GM12878 (cell line): ENCODE measurements at regions not wholly inside any gene's neighbourhood (a gene's known extent, or its start where the extent isn't known, plus 50 kb on each side); places are given as distances from the start of the nearest gene placed in this dataset.

Experiments used
- ATAC-seq: fragments of 200-7000 bp; cut with Tn5 transposase; 3 replicates; pipeline ENCODE4 v1.9.1; 2020; ENCODE audit warnings: mild to moderate bottlenecking, moderate library complexity
- BruUV-seq: library from RNA; stranded (reverse); fragments of 400-500 nt; replicated peaks from 2 replicates; lab custom pipeline; 2021; lab: Mats Ljungman, UMichigan
- CTCF ChIA-PET: fragments of 300-600 bp; sonication (Branson Sonifier 250); formaldehyde crosslinking; extraction: SDS; loops from one replicate; lab custom pipeline; 2021; ENCODE audit warnings: inconsistent platforms; lab: Yijun Ruan, JAX
- POLR2A ChIA-PET: fragments of 350-600 bp; formaldehyde crosslinking; extraction: SDS; loops from one replicate; lab custom pipeline; 2021; ENCODE audit warnings: inconsistent platforms; lab: Charles Lee
- RAD21 ChIA-PET: fragments of 300-600 bp; sonication (Branson Sonifier 250); formaldehyde crosslinking; loops from one replicate; lab custom pipeline; 2023; ENCODE audit warnings: antibody characterized with exemption; ENCODE audit not compliant: unreplicated experiment; lab: Charles Lee
- SMC1A ChIA-PET: fragments of 300-600 bp; sonication (Branson Sonifier 250); formaldehyde crosslinking; loops from one replicate; lab custom pipeline; 2023; ENCODE audit not compliant: unreplicated experiment, uncharacterized antibody; lab: Charles Lee
- DNase-seq: peaks from one replicate; pipeline ENCODE4 v3.0.0-alpha.2; 2011; ENCODE audit warnings: low read depth, low spot score
- FAIRE-seq: peaks from 3 replicates; lab custom pipeline; 2011; peaks lifted over from hg19 to GRCh38; lab: Jason Lieb, UNC
- H2AFZ ChIP-seq: 2 replicates; pipeline ENCODE4 v1.6.0; 2011; ENCODE audit warnings: low read depth, low read length, control low read depth; ENCODE audit not compliant: control insufficient read depth
- H3K27ac ChIP-seq: 2 replicates; pipeline ENCODE4 v1.5.1; 2011; ENCODE audit warnings: control low read depth; ENCODE audit not compliant: control insufficient read depth, insufficient read depth
- H3K27me3 ChIP-seq, 2 experiments: replicated peaks in 1 of 2; 2 replicates each; pipeline versions ENCODE4 v1.6.0 to v1.6.1; 2011; ENCODE audit warnings: low read length in 1 of 2; ENCODE audit not compliant: control insufficient read depth in 2 of 2, insufficient read depth in 2 of 2
- H3K36me3 ChIP-seq, 2 experiments: 2 replicates each; pipeline ENCODE4 v1.5.1; 2011; ENCODE audit warnings: low read length in 1 of 2; ENCODE audit not compliant: control insufficient read depth in 2 of 2, insufficient read depth in 2 of 2
- H3K4me1 ChIP-seq: 2 replicates; pipeline ENCODE4 v1.6.1; 2011; ENCODE audit warnings: mild to moderate bottlenecking, low read length, moderate library complexity, mixed read lengths; ENCODE audit not compliant: control insufficient read depth, insufficient read depth
- H3K4me2 ChIP-seq: 2 replicates; pipeline ENCODE4 v1.6.0; 2011; ENCODE audit warnings: control low read depth; ENCODE audit not compliant: control insufficient read depth, insufficient read depth
- H3K4me3 ChIP-seq: fragments of 200-600 bp; sonication (generic); 2 replicates; pipeline ENCODE4 v1.5.1; 2016
- H3K79me2 ChIP-seq: 2 replicates; pipeline ENCODE4 v1.6.0; 2011; ENCODE audit warnings: low read length; ENCODE audit not compliant: control insufficient read depth, insufficient read depth
- H3K9ac ChIP-seq: 2 replicates; pipeline ENCODE4 v1.8.0; 2011; ENCODE audit warnings: low read length, control low read depth, mixed read lengths; ENCODE audit not compliant: control insufficient read depth, insufficient read depth
- H3K9me3 ChIP-seq: replicated peaks from 3 replicates; pipeline ENCODE4 v1.5.1; 2011; ENCODE audit warnings: mild to moderate bottlenecking, low read length; ENCODE audit not compliant: control insufficient read depth, insufficient read depth
- H4K20me1 ChIP-seq: 2 replicates; pipeline ENCODE4 v1.6.0; 2011; ENCODE audit not compliant: control insufficient read depth, insufficient read depth
- ATF2 ChIP-seq: IDR thresholded peaks from 2 replicates; pipeline ENCODE4 v1.6.1; 2012; ENCODE audit warnings: low read length, inconsistent platforms
- BCL11A ChIP-seq: IDR thresholded peaks from 2 replicates; pipeline ENCODE4 v1.6.1; 2011; ENCODE audit warnings: low read depth, low read length
- CHD1 ChIP-seq: IDR thresholded peaks from 2 replicates; pipeline ENCODE4 v1.6.1; 2012; ENCODE audit warnings: low read depth, low read length, improper control_type of control experiment
- FOS ChIP-seq: IDR thresholded peaks from 3 replicates; pipeline ENCODE4 v1.6.1; 2011; ENCODE audit warnings: borderline replicate concordance; ENCODE audit not compliant: insufficient read length; ENCODE audit errors: extremely low read depth
- NBN ChIP-seq: fragments of 450-650 bp; IDR thresholded peaks from 2 replicates; pipeline ENCODE4 v1.6.1; 2016
- POU2F2 ChIP-seq: IDR thresholded peaks from 3 replicates; pipeline ENCODE4 v1.6.1; 2011; ENCODE audit warnings: low read depth, mild to moderate bottlenecking, low read length, borderline replicate concordance
- RUNX3 ChIP-seq: IDR thresholded peaks from 2 replicates; pipeline ENCODE4 v1.6.1; 2012; ENCODE audit warnings: low read length, inconsistent platforms
- SRF ChIP-seq, 2 experiments: IDR thresholded peaks; 2 replicates each; pipeline ENCODE4 v1.6.1; 2011; ENCODE audit warnings: low read depth in 2 of 2, low read length in 2 of 2, mild to moderate bottlenecking in 1 of 2, moderate library complexity in 1 of 2
- YBX1 ChIP-seq: fragments of 450-650 bp; IDR thresholded peaks from 2 replicates; pipeline ENCODE4 v1.6.1; 2016; ENCODE audit warnings: antibody characterized with exemption
- WGBS: methylation state at CpG from one replicate; pipeline ENCODE4 v1.1.6; 2016; ENCODE audit warnings: low lambda C conversion rate; ENCODE audit not compliant: insufficient replicate concordance, insufficient coverage; ENCODE audit errors: missing lambda C conversion rate; 5-methylcytosine and 5-hydroxymethylcytosine counted together
- in situ Hi-C: fragments of 300-500 bp; cut with MboI; formaldehyde crosslinking; loops from 9 replicates; pipeline ENCODE4 v1.14.3; 2018; ENCODE audit warnings: mixed read lengths
- intact Hi-C: fragments of 100-400 bp; cut with micrococcal nuclease; formaldehyde crosslinking; loops from one replicate; pipeline ENCODE4 v1.14.2; 2022; ENCODE audit not compliant: unreplicated experiment
- TF ChIP-seq, protein P1 (sequence below): fragments of 450-650 bp; IDR thresholded peaks from 2 replicates; pipeline ENCODE4 v1.6.1; 2018; ENCODE audit warnings: mild to moderate bottlenecking, low read depth, moderate library complexity; ENCODE audit not compliant: partially characterized antibody
- TF ChIP-seq, protein P2 (sequence below): IDR thresholded peaks from 2 replicates; pipeline ENCODE4 v1.6.1; 2011; ENCODE audit warnings: borderline replicate concordance, low read depth, mild to moderate bottlenecking, moderate library complexity, low read length; ENCODE audit not compliant: insufficient read depth, poor library complexity, severe bottlenecking
- TF ChIP-seq, protein P3 (sequence below): fragments of 450-650 bp; IDR thresholded peaks from 2 replicates; pipeline ENCODE4 v1.6.1; 2017; ENCODE audit warnings: mild to moderate bottlenecking
- TF ChIP-seq, protein P4 (sequence below): fragments of 450-650 bp; IDR thresholded peaks from 2 replicates; pipeline ENCODE4 v1.6.1; 2017; ENCODE audit warnings: mild to moderate bottlenecking, low read depth, inconsistent platforms; ENCODE audit not compliant: poor library complexity, severe bottlenecking

DNA sequence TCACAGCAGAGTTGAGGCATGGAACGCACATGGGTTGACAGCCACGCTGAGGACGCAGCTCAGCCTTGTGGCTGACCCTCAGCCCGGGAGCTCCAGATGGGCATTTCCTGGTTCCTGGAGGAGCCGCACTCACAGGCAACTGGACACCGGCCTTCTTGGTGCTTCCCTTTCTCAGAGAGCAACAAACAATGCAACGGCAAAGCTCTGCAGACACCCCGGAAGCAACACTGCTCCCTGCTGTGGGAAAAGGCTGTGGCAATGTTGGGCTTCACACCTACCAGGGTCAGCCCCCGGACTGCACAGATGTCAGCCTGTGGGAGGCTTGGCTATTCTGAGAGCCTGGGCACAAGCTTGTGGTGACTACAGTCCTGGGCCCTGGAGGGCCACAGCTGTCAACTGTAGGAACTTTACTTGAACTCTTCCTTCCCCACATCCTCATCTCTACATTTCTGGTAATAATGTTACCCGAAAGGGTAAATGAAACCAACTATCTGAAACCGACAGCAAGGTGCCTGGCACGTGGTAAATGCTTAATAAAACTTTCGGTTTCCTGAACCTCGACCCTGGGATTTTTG, 597.5 kb upstream of the MKI67 start (continued):
- TF ChIP-seq, protein P1, sequence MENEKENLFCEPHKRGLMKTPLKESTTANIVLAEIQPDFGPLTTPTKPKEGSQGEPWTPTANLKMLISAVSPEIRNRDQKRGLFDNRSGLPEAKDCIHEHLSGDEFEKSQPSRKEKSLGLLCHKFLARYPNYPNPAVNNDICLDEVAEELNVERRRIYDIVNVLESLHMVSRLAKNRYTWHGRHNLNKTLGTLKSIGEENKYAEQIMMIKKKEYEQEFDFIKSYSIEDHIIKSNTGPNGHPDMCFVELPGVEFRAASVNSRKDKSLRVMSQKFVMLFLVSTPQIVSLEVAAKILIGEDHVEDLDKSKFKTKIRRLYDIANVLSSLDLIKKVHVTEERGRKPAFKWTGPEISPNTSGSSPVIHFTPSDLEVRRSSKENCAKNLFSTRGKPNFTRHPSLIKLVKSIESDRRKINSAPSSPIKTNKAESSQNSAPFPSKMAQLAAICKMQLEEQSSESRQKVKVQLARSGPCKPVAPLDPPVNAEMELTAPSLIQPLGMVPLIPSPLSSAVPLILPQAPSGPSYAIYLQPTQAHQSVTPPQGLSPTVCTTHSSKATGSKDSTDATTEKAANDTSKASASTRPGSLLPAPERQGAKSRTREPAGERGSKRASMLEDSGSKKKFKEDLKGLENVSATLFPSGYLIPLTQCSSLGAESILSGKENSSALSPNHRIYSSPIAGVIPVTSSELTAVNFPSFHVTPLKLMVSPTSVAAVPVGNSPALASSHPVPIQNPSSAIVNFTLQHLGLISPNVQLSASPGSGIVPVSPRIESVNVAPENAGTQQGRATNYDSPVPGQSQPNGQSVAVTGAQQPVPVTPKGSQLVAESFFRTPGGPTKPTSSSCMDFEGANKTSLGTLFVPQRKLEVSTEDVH: no peak
- no peak for TF ChIP-seq CHD1

GRCh38 chr10:128725531-128725930, 599.3 kb upstream of the MKI67 start:
- no peak for ATAC-seq
- Histone ChIP-seq H2AFZ (no peak overlapping the region), H3K4me2 (no peak overlapping the region), H4K20me1 (no peaks in the 10 kb centered on the region), H3K4me3 (no peak overlapping the region), H3K4me1 (no peaks in the 10 kb centered on the region), H3K9ac (no peak overlapping the region), H3K27me3 (no peaks in the 10 kb centered on the region), H3K9me3 (no peaks in the 10 kb centered on the region), H3K36me3 (no peaks in the 10 kb centered on the region), H3K79me2 (no peaks in the 10 kb centered on the region), H3K27ac (no peak overlapping the region)
- no TSS peak for BruUV-seq
- WGBS: 6% methylated on average over 2 of the region's 2 CpGs
- intact Hi-C loops (no loop called here), in situ Hi-C loops (no loop called here)
- DNase-seq: no peak
- POLR2A ChIA-PET: no interaction called here
- FAIRE-seq: no peak
- SMC1A ChIA-PET: no interaction called here
- CTCF ChIA-PET: no interaction called here
- RAD21 ChIA-PET: no interaction called here
- TF ChIP-seq, protein P2, sequence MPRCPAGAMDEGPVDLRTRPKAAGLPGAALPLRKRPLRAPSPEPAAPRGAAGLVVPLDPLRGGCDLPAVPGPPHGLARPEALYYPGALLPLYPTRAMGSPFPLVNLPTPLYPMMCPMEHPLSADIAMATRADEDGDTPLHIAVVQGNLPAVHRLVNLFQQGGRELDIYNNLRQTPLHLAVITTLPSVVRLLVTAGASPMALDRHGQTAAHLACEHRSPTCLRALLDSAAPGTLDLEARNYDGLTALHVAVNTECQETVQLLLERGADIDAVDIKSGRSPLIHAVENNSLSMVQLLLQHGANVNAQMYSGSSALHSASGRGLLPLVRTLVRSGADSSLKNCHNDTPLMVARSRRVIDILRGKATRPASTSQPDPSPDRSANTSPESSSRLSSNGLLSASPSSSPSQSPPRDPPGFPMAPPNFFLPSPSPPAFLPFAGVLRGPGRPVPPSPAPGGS: no peak
- TF ChIP-seq POU2F2 (no peak), FOS (no peak), RUNX3 (no peak), YBX1 (no peak), SRF (IDR thresholded peaks at IDR 0.05; ENCODE audit: low read depth in 2 of 2, low read length in 2 of 2) (no peak), NBN (no peak), ATF2 (no peak), BCL11A (no peak)
- TF ChIP-seq, protein P3, sequence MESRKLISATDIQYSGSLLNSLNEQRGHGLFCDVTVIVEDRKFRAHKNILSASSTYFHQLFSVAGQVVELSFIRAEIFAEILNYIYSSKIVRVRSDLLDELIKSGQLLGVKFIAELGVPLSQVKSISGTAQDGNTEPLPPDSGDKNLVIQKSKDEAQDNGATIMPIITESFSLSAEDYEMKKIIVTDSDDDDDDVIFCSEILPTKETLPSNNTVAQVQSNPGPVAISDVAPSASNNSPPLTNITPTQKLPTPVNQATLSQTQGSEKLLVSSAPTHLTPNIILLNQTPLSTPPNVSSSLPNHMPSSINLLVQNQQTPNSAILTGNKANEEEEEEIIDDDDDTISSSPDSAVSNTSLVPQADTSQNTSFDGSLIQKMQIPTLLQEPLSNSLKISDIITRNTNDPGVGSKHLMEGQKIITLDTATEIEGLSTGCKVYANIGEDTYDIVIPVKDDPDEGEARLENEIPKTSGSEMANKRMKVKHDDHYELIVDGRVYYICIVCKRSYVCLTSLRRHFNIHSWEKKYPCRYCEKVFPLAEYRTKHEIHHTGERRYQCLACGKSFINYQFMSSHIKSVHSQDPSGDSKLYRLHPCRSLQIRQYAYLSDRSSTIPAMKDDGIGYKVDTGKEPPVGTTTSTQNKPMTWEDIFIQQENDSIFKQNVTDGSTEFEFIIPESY: no peak
- TF ChIP-seq, protein P4, sequence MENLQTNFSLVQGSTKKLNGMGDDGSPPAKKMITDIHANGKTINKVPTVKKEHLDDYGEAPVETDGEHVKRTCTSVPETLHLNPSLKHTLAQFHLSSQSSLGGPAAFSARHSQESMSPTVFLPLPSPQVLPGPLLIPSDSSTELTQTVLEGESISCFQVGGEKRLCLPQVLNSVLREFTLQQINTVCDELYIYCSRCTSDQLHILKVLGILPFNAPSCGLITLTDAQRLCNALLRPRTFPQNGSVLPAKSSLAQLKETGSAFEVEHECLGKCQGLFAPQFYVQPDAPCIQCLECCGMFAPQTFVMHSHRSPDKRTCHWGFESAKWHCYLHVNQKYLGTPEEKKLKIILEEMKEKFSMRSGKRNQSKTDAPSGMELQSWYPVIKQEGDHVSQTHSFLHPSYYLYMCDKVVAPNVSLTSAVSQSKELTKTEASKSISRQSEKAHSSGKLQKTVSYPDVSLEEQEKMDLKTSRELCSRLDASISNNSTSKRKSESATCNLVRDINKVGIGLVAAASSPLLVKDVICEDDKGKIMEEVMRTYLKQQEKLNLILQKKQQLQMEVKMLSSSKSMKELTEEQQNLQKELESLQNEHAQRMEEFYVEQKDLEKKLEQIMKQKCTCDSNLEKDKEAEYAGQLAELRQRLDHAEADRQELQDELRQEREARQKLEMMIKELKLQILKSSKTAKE: no peak
